Thymus (tissue), 11 donors: ENCODE measurements at regions not wholly inside any gene's neighbourhood (a gene's known extent, or its start where the extent isn't known, plus 50 kb on each side); places are given as distances from the start of the nearest gene placed in this dataset.

Experiments
- DNase-seq, 9 donors: peaks; one replicate each; pipeline ENCODE4 v3.0.0-alpha.2; 2013; ENCODE audit warnings: low spot score in 9 of 9, low read depth in 6 of 9, missing footprints in 1 of 9
- H3K27ac ChIP-seq, 2 donors: one replicate each; pipeline ENCODE4 v1.5.1; 2013; ENCODE audit warnings: control low read depth in 1 of 2, low read depth in 1 of 2, low read length in 1 of 2, mild to moderate bottlenecking in 1 of 2, moderate library complexity in 1 of 2
- H3K27me3 ChIP-seq, 2 donors: one replicate each; pipeline ENCODE4 v1.5.1; 2013; ENCODE audit warnings: low read length in 1 of 2; ENCODE audit not compliant: control insufficient read depth in 2 of 2, insufficient read depth in 1 of 2
- H3K36me3 ChIP-seq, 2 donors: one replicate each; pipeline ENCODE4 v1.5.1; 2013; ENCODE audit warnings: low read length in 1 of 2, mild to moderate bottlenecking in 1 of 2, moderate library complexity in 1 of 2; ENCODE audit not compliant: control insufficient read depth in 2 of 2, insufficient read depth in 2 of 2
- H3K4me1 ChIP-seq, 2 donors: one replicate each; pipeline ENCODE4 v1.5.1; 2013; ENCODE audit warnings: low read length in 2 of 2; ENCODE audit not compliant: control insufficient read depth in 2 of 2, insufficient read depth in 2 of 2
- H3K4me3 ChIP-seq, 2 donors: one replicate each; pipeline ENCODE4 v1.5.1; 2013; ENCODE audit warnings: low read length in 2 of 2, control low read depth in 1 of 2, mild to moderate bottlenecking in 1 of 2
- H3K9me3 ChIP-seq, 2 donors: one replicate each; pipeline ENCODE4 v1.5.1; 2013; ENCODE audit warnings: low read length in 1 of 2, mild to moderate bottlenecking in 1 of 2; ENCODE audit not compliant: control insufficient read depth in 2 of 2, insufficient read depth in 1 of 2
- WGBS: extraction: QIAGEN DNeasy Blood & Tissue Kit; methylation state at CpG from one replicate; pipeline ENCODE4 v1.1.7; 2013; 5-methylcytosine and 5-hydroxymethylcytosine counted together
- donor health status: healthy.

DNA sequence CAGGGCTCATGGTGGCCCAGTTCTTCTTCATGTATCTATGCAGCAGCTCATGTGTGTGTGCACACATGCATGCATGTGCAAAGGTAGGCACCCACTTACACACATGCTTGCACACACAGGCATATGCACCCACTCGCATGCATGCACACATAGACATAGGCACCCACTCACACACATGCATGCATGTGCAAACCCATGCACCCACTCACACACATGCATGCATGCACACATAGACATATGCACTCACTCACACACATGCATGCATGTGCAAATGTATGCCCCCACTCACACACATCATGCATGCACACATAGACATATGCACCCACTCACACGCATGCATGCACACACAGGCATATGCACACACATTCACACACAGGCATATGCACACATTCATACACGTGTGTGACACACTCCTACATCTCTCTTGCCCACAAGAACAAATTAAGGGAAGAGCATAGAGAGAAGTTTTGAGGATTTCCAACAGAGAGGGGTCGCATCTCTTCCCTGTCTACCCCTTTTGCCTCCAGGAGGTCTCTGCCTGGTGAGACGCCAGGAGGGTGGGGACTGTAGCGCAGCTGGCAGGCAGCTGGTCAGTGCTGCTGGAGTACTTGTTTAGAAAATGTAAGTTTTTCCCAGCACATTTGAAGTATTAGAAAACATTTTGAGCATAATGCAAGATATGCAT lies 63.9 kb upstream of the ARHGEF7 start:
- WGBS = 86% methylated on average over 6 of the region's 6 CpGs
- Histone ChIP-seq H3K27me3 (no peaks in the 10 kb centered on the region), H3K4me3 (no peak overlapping the region), H3K9me3 (no peaks in the 10 kb centered on the region), H3K4me1 (no peaks in the 10 kb centered on the region), H3K36me3 (no peaks in the 10 kb centered on the region), H3K27ac (no peak overlapping the region)
- no peak for DNase-seq

DNA sequence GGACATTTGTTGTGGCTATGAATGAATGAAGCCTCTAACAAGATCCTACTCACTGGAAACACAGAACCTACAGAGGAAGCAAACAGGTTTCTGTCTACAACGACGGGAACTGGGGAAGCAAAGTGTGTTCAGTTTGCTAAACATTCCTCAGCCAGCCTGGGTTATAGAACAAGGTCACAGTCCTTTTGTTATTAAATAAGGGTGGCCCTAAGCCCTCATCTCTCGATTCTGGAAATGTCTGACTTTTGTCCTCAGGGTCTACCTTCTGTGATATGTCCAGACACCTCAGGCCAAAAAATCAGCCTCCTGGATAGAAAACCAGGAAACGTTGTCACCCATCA lies 64.6 kb upstream of the ARHGEF7 start:
- Histone ChIP-seq H3K36me3 (no peaks in the 10 kb centered on the region), H3K27me3 (no peaks in the 10 kb centered on the region), H3K4me1 (no peaks in the 10 kb centered on the region), H3K27ac (no peak overlapping the region), H3K4me3 (no peak overlapping the region), H3K9me3 (no peaks in the 10 kb centered on the region)
- WGBS = 68% methylated on average over 4 of the region's 4 CpGs
- DNase-seq = no peak

DNA sequence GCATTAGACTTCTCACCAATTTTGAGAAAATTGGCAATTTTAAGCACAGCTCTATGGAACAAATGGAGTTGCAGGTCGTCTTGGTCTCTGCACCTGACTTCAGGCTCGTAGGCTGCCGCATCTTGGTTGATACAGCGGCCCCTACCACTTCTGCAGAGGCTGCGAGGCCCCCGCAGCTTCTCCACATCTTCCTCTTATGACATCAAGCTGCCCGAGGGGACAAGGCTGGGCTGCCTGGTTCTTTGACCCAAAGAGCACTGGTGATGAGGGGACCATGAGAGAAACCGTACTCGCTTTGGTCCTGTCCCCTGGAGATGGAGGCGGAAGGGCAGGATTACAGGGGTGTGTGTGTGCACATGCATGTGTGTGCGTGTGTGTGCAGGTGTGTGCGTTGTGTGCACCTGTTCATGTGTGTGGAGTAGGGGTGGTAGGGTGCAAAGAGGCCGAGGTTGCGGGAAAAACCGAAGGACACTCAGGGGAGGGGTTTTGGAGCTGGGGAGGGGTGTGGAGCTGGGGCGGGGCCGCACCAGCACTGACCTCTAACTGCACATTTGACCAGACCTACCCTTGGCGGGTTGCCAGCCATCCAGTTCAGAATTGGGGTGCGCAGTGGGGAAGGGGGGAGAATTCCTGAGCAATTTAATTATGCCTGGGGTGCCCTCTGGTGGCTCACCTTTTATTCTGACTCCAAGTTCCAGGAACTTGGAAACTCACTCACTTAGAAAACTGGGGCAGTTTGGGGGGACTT lies 65.1 kb upstream of the ARHGEF7 start:
- WGBS = 82% methylated on average over 19 of the region's 19 CpGs
- no peaks in the 10 kb centered on the region for H3K9me3 ChIP-seq

DNA sequence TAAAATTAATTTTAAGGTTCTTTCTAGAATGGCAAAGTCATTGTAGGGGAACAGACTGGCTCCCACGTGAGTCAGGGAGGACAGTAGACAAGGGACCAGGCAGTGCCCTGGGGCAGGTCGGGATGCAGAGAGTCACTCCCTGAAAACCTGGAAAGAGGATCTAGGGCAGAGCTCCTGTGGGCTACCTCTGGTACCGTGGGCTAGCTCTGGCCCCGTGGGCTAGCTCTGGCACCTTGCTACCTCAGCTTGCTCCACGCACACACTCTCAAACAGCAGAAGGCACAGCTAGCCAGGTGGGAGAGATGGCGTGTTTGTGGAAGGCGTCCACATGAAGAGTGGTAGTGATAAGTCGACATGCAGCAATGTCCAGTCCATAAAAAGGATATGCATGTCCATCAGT lies 66.7 kb upstream of the ARHGEF7 start:
- H3K4me1 ChIP-seq = no peaks in the 10 kb centered on the region
- WGBS = 93% methylated on average over 8 of the region's 8 CpGs
- H3K9me3 ChIP-seq = no peaks in the 10 kb centered on the region
- H3K27me3 ChIP-seq = no peaks in the 10 kb centered on the region
- no peak for DNase-seq
- H3K4me3 ChIP-seq = no peak overlapping the region
- H3K27ac ChIP-seq = no peak overlapping the region
- no peaks in the 10 kb centered on the region for H3K36me3 ChIP-seq

More for the DNA sequence above, 65.1 kb upstream of the ARHGEF7 start:
- no peak overlapping the region for H3K4me3 ChIP-seq
- H3K27ac ChIP-seq = no peak overlapping the region
- no peaks in the 10 kb centered on the region for H3K4me1 ChIP-seq
- no peaks in the 10 kb centered on the region for H3K36me3 ChIP-seq
- no peak for DNase-seq
- H3K27me3 ChIP-seq = no peaks in the 10 kb centered on the region

DNA sequence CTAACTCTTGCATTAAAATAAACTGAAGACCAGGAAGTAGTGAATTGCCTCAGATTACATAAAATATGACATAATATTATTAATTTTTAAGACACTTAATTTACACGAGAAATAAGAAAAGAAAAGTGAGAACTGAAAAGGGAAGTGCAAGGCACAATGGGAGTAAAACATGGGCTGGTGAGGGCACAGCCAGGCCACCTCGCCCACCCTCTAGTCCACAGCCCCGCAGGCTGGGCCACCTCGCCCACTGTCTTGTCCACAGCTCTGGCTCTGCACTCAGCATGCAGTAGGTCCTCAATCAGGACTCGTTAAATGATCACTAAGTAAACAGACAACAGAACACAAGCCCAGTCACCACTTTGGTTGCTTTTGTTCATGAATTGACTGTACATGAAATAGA lies 67.8 kb upstream of the ARHGEF7 start:
- Histone ChIP-seq H3K4me1 (no peaks in the 10 kb centered on the region), H3K27me3 (peaks cover 0 to 4% of the 10 kb centered on the region in 2 donors), H3K36me3 (no peaks in the 10 kb centered on the region), H3K4me3 (no peak overlapping the region), H3K27ac (no peak overlapping the region), H3K9me3 (no peaks in the 10 kb centered on the region)
- WGBS = 71% methylated on average over 5 of the region's 5 CpGs
- no peak for DNase-seq

DNA sequence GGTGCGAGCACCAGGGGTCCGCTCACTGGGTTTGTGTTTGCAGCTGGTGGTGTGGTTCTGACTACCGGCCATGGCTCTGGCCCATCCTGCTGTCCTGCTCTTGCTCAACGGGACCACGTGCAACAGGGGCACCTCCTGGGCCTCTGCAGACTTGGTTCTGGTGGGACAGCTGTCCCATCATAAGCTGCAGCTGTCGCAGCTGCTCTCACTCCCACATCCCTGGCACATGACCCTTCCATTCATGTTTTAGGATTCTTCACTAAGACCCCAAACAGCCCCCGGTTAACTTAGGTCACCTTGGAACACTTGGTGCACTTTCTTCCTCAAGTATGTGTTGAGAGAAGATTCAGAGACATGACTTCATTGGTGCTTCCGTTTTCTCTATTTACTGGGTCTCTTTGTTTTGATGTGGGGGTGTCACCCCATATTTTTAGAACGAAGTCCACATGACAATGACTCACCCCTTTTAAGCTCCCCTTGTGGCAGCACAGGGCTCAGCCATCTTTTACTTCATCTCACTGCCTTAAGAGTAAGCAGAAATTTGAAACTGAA lies 68.4 kb upstream of the ARHGEF7 start:
- 86% methylated on average over 9 of the region's 9 CpGs for WGBS
- DNase-seq = no peak
- H3K4me3 ChIP-seq = no peak overlapping the region
- no peaks in the 10 kb centered on the region for H3K9me3 ChIP-seq
- peaks cover 0 to 6% of the 10 kb centered on the region in 2 donors for H3K27me3 ChIP-seq
- H3K36me3 ChIP-seq = no peaks in the 10 kb centered on the region
- no peak overlapping the region for H3K27ac ChIP-seq
- H3K4me1 ChIP-seq = no peaks in the 10 kb centered on the region

DNA sequence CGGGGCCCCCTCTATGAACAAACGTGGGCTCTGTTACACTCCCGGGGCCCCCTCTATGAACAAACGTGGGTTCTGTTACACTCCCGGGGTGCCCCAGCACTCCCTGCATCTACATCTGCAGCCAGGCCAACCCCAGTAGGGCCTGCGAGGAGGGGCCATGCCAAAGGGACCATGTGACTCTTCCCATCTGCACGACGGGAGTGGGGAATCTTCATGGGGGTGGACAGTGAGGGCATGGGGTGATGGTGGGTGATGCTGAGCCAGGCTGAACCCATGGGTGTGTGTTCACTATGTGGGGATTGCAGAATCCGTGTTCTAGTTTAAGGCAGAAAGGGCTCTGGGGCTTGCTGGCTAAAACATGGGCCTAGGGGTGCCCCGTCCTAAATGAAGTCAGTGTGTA lies 69.9 kb upstream of the ARHGEF7 start:
- H3K27me3 ChIP-seq = peaks cover 0 to 6% of the 10 kb centered on the region in 2 donors
- 96% methylated on average over 10 of the region's 10 CpGs for WGBS
- DNase-seq = no peak
- H3K9me3 ChIP-seq = no peaks in the 10 kb centered on the region
- H3K27ac ChIP-seq = no peak overlapping the region
- H3K4me3 ChIP-seq = no peak overlapping the region
- H3K4me1 ChIP-seq = no peaks in the 10 kb centered on the region
- no peaks in the 10 kb centered on the region for H3K36me3 ChIP-seq

DNA sequence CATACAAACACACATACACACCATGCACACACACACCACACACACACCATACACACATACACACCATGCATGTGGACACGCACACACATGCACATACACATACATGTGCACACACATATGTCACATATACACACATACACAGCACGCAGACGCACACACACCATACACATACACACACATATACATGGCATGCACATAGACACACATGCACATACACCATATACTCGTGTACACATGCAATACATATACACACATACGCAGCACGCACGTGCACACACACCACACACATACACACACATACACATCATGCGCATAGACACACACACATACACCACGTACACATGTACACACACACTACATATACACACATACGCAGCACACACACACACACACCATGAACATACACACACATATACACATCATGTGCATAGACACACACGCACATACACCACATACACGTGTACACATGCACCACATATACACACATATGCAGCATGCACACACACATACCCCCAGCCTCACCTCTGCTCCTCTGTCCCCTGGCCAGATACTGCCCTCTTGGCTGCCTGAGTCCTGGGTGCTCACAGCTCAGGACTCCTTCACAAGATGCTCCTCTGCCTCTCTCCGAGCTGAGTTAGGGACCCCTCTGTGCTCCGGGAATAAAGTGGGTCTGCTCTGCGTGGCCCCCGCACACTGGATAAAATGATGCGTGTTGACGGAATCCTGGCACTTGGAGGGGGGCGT lies 70.9 kb upstream of the ARHGEF7 start:
- H3K4me3 ChIP-seq = no peak overlapping the region
- WGBS = 97% methylated on average over 19 of the region's 19 CpGs
- H3K36me3 ChIP-seq = no peaks in the 10 kb centered on the region
- H3K27ac ChIP-seq = no peak overlapping the region
- DNase-seq = no peak
- peaks cover 0 to 6% of the 10 kb centered on the region in 2 donors for H3K27me3 ChIP-seq
- no peaks in the 10 kb centered on the region for H3K4me1 ChIP-seq
- no peaks in the 10 kb centered on the region for H3K9me3 ChIP-seq

DNA sequence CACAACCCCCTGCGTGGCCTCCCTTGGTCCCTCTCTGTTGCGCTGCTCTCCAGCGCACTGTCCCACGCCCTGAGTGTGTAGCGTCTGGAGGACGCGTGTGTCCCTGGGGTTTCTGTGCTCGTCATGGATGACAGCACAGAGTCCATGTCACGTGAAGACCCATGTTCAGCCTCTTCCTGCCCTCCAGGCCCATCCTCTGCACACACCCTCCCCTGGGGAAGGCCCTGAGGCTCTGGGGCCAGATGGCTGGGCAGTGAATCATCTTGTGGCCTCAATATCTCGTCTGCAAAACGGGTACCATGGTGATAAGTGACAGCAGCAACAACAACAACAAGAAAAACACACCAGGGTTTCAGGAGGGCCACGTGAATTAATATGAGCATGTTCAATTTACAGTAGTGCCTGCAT lies 71.5 kb upstream of the ARHGEF7 start:
- H3K27ac ChIP-seq = no peak overlapping the region
- H3K27me3 ChIP-seq = peaks cover 0 to 6% of the 10 kb centered on the region in 2 donors
- no peak overlapping the region for H3K4me3 ChIP-seq
- WGBS = 86% methylated on average over 12 of the region's 12 CpGs
- no peaks in the 10 kb centered on the region for H3K4me1 ChIP-seq
- DNase-seq = no peak
- H3K36me3 ChIP-seq = no peaks in the 10 kb centered on the region
- H3K9me3 ChIP-seq = no peaks in the 10 kb centered on the region
